ENCODE measurements at regions not wholly inside any gene's neighbourhood (a gene's known extent, or its start where the extent isn't known, plus 50 kb on each side); places are given as distances from the start of the nearest gene placed in this dataset.

DNA sequence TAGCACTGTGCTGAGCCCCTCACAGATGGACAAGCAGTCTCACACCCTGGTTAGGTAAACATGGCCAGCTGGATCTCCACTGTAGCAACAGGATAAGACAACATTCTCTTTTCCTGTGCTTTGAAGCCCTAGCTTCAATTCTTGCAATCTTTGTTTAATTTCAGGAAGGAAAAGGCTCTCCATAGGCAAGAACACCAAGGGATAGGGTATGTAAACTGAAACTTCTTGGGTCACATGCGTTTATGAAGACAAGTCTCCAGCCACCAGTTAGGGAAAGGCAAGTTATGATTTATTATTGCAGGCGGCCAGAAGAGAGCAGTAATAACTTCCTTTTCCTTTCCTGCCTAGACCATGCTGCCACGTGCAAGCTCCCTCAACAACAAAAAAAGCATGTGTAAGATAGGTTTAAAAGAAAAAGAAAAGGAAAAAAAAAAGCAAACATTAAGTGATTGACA lies 50.1 kb upstream of the POU5F2 start:
- TF ChIP-seq, protein P1, sequence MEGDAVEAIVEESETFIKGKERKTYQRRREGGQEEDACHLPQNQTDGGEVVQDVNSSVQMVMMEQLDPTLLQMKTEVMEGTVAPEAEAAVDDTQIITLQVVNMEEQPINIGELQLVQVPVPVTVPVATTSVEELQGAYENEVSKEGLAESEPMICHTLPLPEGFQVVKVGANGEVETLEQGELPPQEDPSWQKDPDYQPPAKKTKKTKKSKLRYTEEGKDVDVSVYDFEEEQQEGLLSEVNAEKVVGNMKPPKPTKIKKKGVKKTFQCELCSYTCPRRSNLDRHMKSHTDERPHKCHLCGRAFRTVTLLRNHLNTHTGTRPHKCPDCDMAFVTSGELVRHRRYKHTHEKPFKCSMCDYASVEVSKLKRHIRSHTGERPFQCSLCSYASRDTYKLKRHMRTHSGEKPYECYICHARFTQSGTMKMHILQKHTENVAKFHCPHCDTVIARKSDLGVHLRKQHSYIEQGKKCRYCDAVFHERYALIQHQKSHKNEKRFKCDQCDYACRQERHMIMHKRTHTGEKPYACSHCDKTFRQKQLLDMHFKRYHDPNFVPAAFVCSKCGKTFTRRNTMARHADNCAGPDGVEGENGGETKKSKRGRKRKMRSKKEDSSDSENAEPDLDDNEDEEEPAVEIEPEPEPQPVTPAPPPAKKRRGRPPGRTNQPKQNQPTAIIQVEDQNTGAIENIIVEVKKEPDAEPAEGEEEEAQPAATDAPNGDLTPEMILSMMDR (conservative IDR thresholded peaks at IDR 0.05) = no peak
- no peak overlapping the region for H4K91ac ChIP-seq (ENCODE audit: insufficient read length, low read depth, low read length)
- peaks cover 6 to 8% of the 10 kb centered on the region in 2 experiments for H3K4me1 Mint-ChIP-seq
- no peak overlapping the region for H3K4me3 Mint-ChIP-seq
- no CpG with 5 or more reads among the region's 3 CpGs for WGBS (ENCODE audit: extremely low coverage, insufficient read length, low lambda C conversion rate)
- H3K27me3 ChIP-seq (ENCODE audit: insufficient read depth, low read length) = no peaks in the 10 kb centered on the region
- H2BK120ac ChIP-seq (ENCODE audit: low read depth, low read length, poor library complexity, severe bottlenecking) = no peak overlapping the region
- H3K14ac ChIP-seq (ENCODE audit: insufficient read depth, low read length) = no peak overlapping the region
- no peaks in the 10 kb centered on the region for H3K79me2 ChIP-seq (ENCODE audit: insufficient read depth, low read length)
- H3K56ac ChIP-seq (ENCODE audit: insufficient read length, low read depth, low read length) = no peak overlapping the region
- H4K20me1 ChIP-seq (ENCODE audit: control insufficient read depth, insufficient read depth, insufficient read length) = no peaks in the 10 kb centered on the region
- no peaks in the 10 kb centered on the region for H3K36me3 Mint-ChIP-seq (ENCODE audit: insufficient read depth in 1 of 3, low read depth in 3 of 3)
- no peak overlapping the region for H3K27ac ChIP-seq (ENCODE audit: insufficient read length, low read depth, low read length)
- H3K9me3 Mint-ChIP-seq = no peaks in the 10 kb centered on the region
- H3K4me1 ChIP-seq (ENCODE audit: insufficient read depth, low read length) = no peaks in the 10 kb centered on the region
- no peak overlapping the region for H2BK12ac ChIP-seq (ENCODE audit: insufficient read length, low read depth, low read length)
- H2AFZ ChIP-seq (ENCODE audit: low read length) = no peak overlapping the region
- H3K18ac ChIP-seq (ENCODE audit: insufficient read length, low read depth, low read length) = no peak overlapping the region
- DNase-seq = no peak
- no peaks in the 10 kb centered on the region for H3K27me3 Mint-ChIP-seq (ENCODE audit: low read depth)
- no peaks in the 10 kb centered on the region for H3K79me1 ChIP-seq (ENCODE audit: insufficient read depth, low read depth, low read length, poor library complexity, severe bottlenecking)
- no peak overlapping the region for H2BK5ac ChIP-seq (ENCODE audit: insufficient read length, low read length)
- H3K23me2 ChIP-seq (ENCODE audit: insufficient read length, low read depth, low read length, poor library complexity, severe bottlenecking) = no peaks in the 10 kb centered on the region
- H3K27ac Mint-ChIP-seq = no peak overlapping the region
- H3K4ac ChIP-seq (ENCODE audit: low read depth, low read length) = no peak overlapping the region
- H4K5ac ChIP-seq (ENCODE audit: insufficient read length, low read depth, low read length) = no peak overlapping the region
- no peak overlapping the region for H4K8ac ChIP-seq (replicated peaks; ENCODE audit: insufficient read length, low read depth, low read length)
- H3K4me2 ChIP-seq (ENCODE audit: insufficient read depth, insufficient read length, low read length) = no peak overlapping the region
- H3K9me3 ChIP-seq (ENCODE audit: control insufficient read depth, low read depth, low read length) = no peaks in the 10 kb centered on the region
- no peak overlapping the region for H3T11ph ChIP-seq (ENCODE audit: low read length)
- H2AK5ac ChIP-seq (ENCODE audit: insufficient read length, low read length) = no peak overlapping the region
- no peak overlapping the region for H2BK20ac ChIP-seq (ENCODE audit: low read depth, low read length, poor library complexity, severe bottlenecking)
- H3K23ac ChIP-seq (ENCODE audit: insufficient read length, low read depth, low read length) = no peak overlapping the region
- no peak overlapping the region for H2BK15ac ChIP-seq (ENCODE audit: low read depth, low read length)
- H3K9ac ChIP-seq (ENCODE audit: extremely low read depth, insufficient read length, low read length) = no peak overlapping the region

Data from H9 (cell line).